ENCODE measurements at regions not wholly inside any gene's neighbourhood (a gene's known extent, or its start where the extent isn't known, plus 50 kb on each side); places are given as distances from the start of the nearest gene placed in this dataset.

- TF ChIP-seq CTCF (IDR thresholded peaks at IDR 0.05; ENCODE audit: insufficient read depth, low read length) (no peak), POLR2AphosphoS5 (IDR thresholded peaks at IDR 0.05; ENCODE audit: low read depth) (no peak), REST (IDR thresholded peaks at IDR 0.05; ENCODE audit: insufficient replicate concordance, low read depth) (no peak), GABPA (IDR thresholded peaks at IDR 0.05; ENCODE audit: low read depth) (no peak)
Observed at GRCh38 chr3:76683256-76683655, 356.6 kb upstream of the ROBO2 start.

All from HL-60 (cell line).